CD14-positive monocyte (primary cell): ENCODE measurements at regions not wholly inside any gene's neighbourhood (a gene's known extent, or its start where the extent isn't known, plus 50 kb on each side); places are given as distances from the start of the nearest gene placed in this dataset.

Experiments used
- DNase-seq, 3 donors: peaks; one replicate each; pipeline ENCODE4 v3.0.0-alpha.2; 2011 to 2022
- H2AFZ ChIP-seq: 2 replicates; pipeline ENCODE4 v1.6.0; 2012; ENCODE audit warnings: mild to moderate bottlenecking, low read depth, low read length, inconsistent platforms; ENCODE audit not compliant: insufficient read depth, poor library complexity, severe bottlenecking
- H3K27ac ChIP-seq, 2 donors: 1 replicate in 1 of 2; 2 replicates in 1 of 2; pipeline ENCODE4 v1.5.1; 2012 to 2013; ENCODE audit warnings: low read length in 2 of 2, control low read depth in 1 of 2, inconsistent platforms in 1 of 2, low read depth in 1 of 2, mild to moderate bottlenecking in 1 of 2
- H3K27me3 ChIP-seq, 2 donors: one replicate each; pipeline versions ENCODE4 v1.6.0 to v1.6.1; 2011 to 2013; ENCODE audit warnings: low read length in 2 of 2; ENCODE audit not compliant: control insufficient read depth in 2 of 2, insufficient read depth in 2 of 2
- H3K36me3 ChIP-seq, 2 donors: replicated peaks in 1 of 2; 1 replicate in 1 of 2; 2 replicates in 1 of 2; pipeline versions ENCODE4 v1.5.1 to v1.6.1; 2012 to 2013; ENCODE audit warnings: low read length in 2 of 2, control low read depth in 1 of 2, inconsistent platforms in 1 of 2, mild to moderate bottlenecking in 1 of 2; ENCODE audit not compliant: insufficient read depth in 2 of 2, control insufficient read depth in 1 of 2
- H3K4me1 ChIP-seq, 2 donors: 1 replicate in 1 of 2; 2 replicates in 1 of 2; pipeline versions ENCODE4 v1.5.1 to v1.6.1; 2012 to 2013; ENCODE audit warnings: low read length in 2 of 2, control low read depth in 1 of 2, inconsistent platforms in 1 of 2, mild to moderate bottlenecking in 1 of 2, moderate library complexity in 1 of 2; ENCODE audit not compliant: insufficient read depth in 2 of 2, control insufficient read depth in 1 of 2
- H3K4me2 ChIP-seq: replicated peaks from 2 replicates; pipeline ENCODE3; 2012; ENCODE audit warnings: low read length, moderate library complexity, mild to moderate bottlenecking; ENCODE audit not compliant: poor library complexity, severe bottlenecking; ENCODE audit errors: extremely low read depth
- H3K4me3 ChIP-seq, 3 experiments: fragments of 200-600 bp in 1 of 3; sonication (generic) in 1 of 3; replicated peaks in 1 of 3; 1 replicate in 2 of 3; 2 replicates in 1 of 3; pipeline ENCODE4 v1.5.1; 2011 to 2013; ENCODE audit warnings: low read length in 3 of 3, mild to moderate bottlenecking in 3 of 3, control low read depth in 2 of 3, low read depth in 2 of 3, inconsistent platforms in 1 of 3, moderate library complexity in 1 of 3
- H3K79me2 ChIP-seq: 2 replicates; pipeline ENCODE4 v1.6.0; 2012; ENCODE audit warnings: mild to moderate bottlenecking, control low read depth, inconsistent platforms, low read length, moderate library complexity; ENCODE audit not compliant: insufficient read depth
- H3K9ac ChIP-seq: 2 replicates; pipeline ENCODE4 v1.6.0; 2017; ENCODE audit warnings: low read length, mild to moderate bottlenecking; ENCODE audit not compliant: insufficient read depth, poor library complexity, severe bottlenecking
- H3K9me3 ChIP-seq, 2 donors: replicated peaks in 1 of 2; 1 replicate in 1 of 2; 2 replicates in 1 of 2; pipeline versions ENCODE4 v1.5.1 to v1.6.1; 2012 to 2013; ENCODE audit warnings: low read length in 2 of 2, control low read depth in 1 of 2; ENCODE audit not compliant: control insufficient read depth in 1 of 2, insufficient read depth in 1 of 2
- H4K20me1 ChIP-seq: 2 replicates; pipeline ENCODE4 v1.6.0; 2012; ENCODE audit warnings: mild to moderate bottlenecking, low read length, control low read depth, moderate library complexity; ENCODE audit not compliant: insufficient read depth
- H3K27ac Mint-ChIP-seq, 7 donors: one replicate each; pipeline ENCODE4 v1.8.0; 2020; ENCODE audit warnings: mild to moderate bottlenecking in 7 of 7, mixed read lengths in 7 of 7, moderate library complexity in 6 of 7, inconsistent platforms in 2 of 7
- H3K27me3 Mint-ChIP-seq, 3 donors: one replicate each; pipeline ENCODE4 v1.8.0; 2021 to 2022; ENCODE audit warnings: low read depth in 3 of 3, mild to moderate bottlenecking in 3 of 3, mixed read lengths in 3 of 3, moderate library complexity in 3 of 3, inconsistent platforms in 1 of 3
- H3K36me3 Mint-ChIP-seq, 2 donors: one replicate each; pipeline ENCODE4 v1.8.0; 2020; ENCODE audit warnings: mixed read lengths in 2 of 2, inconsistent platforms in 1 of 2, mild to moderate bottlenecking in 1 of 2
- H3K4me1 Mint-ChIP-seq: one replicate; pipeline ENCODE4 v1.8.0; 2020; ENCODE audit warnings: mild to moderate bottlenecking, mixed read lengths
- H3K4me3 Mint-ChIP-seq, 2 donors: one replicate each; pipeline ENCODE4 v1.8.0; 2020; ENCODE audit warnings: mild to moderate bottlenecking in 2 of 2, mixed read lengths in 2 of 2, moderate library complexity in 1 of 2
- H3K9me3 Mint-ChIP-seq, 7 donors: one replicate each; pipeline ENCODE4 v1.8.0; 2020 to 2022; ENCODE audit warnings: mixed read lengths in 7 of 7, mild to moderate bottlenecking in 6 of 7, moderate library complexity in 6 of 7, inconsistent platforms in 2 of 7
- CTCF ChIP-seq: fragments of 200-600 bp; IDR thresholded peaks from one replicate; pipeline ENCODE4 v1.8.0; 2022; ENCODE audit warnings: antibody characterized with exemption, mild to moderate bottlenecking
- WGBS: methylation state at CpG from one replicate; pipeline ENCODE4 v1.1.5; 2013; ENCODE audit warnings: missing lambda C conversion rate; ENCODE audit not compliant: insufficient coverage; 5-methylcytosine and 5-hydroxymethylcytosine counted together
- intact Hi-C, 2 donors: fragments of 100-400 bp; cut with micrococcal nuclease; formaldehyde crosslinking; loops; one replicate each; pipeline versions ENCODE4 v1.15.0 to v1.15.1; 2023

GRCh38 chr12:28699029-28699428 lies 450.0 kb upstream of the FAR2 start:
- H3K36me3 Mint-ChIP-seq = no peaks in the 10 kb centered on the region
- H3K4me2 ChIP-seq = no peak overlapping the region
- H3K36me3 ChIP-seq = no peaks in the 10 kb centered on the region
- no peak overlapping the region for H2AFZ ChIP-seq
- H3K9me3 ChIP-seq = peaks cover 0 to 3% of the 10 kb centered on the region in 2 donors
- intact Hi-C loops = no loop called here
- H3K27ac Mint-ChIP-seq = no peak overlapping the region
- no peak for DNase-seq
- no peaks in the 10 kb centered on the region for H3K79me2 ChIP-seq
- no peaks in the 10 kb centered on the region for H4K20me1 ChIP-seq
- no peak overlapping the region for H3K4me3 ChIP-seq
- no peak overlapping the region for H3K4me3 Mint-ChIP-seq
- no peak for TF ChIP-seq CTCF
- no peaks in the 10 kb centered on the region for H3K4me1 ChIP-seq
- no peaks in the 10 kb centered on the region for H3K4me1 Mint-ChIP-seq
- H3K27me3 Mint-ChIP-seq = peaks cover 0 to 3% (median 2%) of the 10 kb centered on the region in 3 donors
- H3K27ac ChIP-seq = no peak overlapping the region
- no peak overlapping the region for H3K9ac ChIP-seq
- no peaks in the 10 kb centered on the region for H3K27me3 ChIP-seq
- peaks cover 0 to 10% (median 4%) of the 10 kb centered on the region in 7 donors for H3K9me3 Mint-ChIP-seq

GRCh38 chr12:28700161-28700560 lies 448.9 kb upstream of the FAR2 start:
- Histone ChIP-seq H3K4me1 (no peaks in the 10 kb centered on the region), H3K36me3 (no peaks in the 10 kb centered on the region), H4K20me1 (no peaks in the 10 kb centered on the region), H3K4me3 (no peak overlapping the region), H3K4me2 (no peak overlapping the region), H3K27me3 (no peaks in the 10 kb centered on the region), H3K27ac (no peak overlapping the region), H3K79me2 (no peaks in the 10 kb centered on the region), H3K9ac (no peak overlapping the region), H2AFZ (no peak overlapping the region), H3K9me3 (peaks cover 0 to 3% of the 10 kb centered on the region in 2 donors)
- H3K9me3 Mint-ChIP-seq = peaks cover 0 to 10% (median 6%) of the 10 kb centered on the region in 7 donors
- H3K4me1 Mint-ChIP-seq = no peaks in the 10 kb centered on the region
- no peak overlapping the region for H3K27ac Mint-ChIP-seq
- no peak overlapping the region for H3K4me3 Mint-ChIP-seq
- 100% methylated on average over 1 of the region's 3 CpGs for WGBS
- intact Hi-C loops = no loop called here
- no peaks in the 10 kb centered on the region for H3K36me3 Mint-ChIP-seq
- TF ChIP-seq CTCF = no peak
- H3K27me3 Mint-ChIP-seq = peaks cover 0 to 3% (median 2%) of the 10 kb centered on the region in 3 donors
- no peak for DNase-seq
